Vagina (tissue), 2 donors: ENCODE measurements at regions not wholly inside any gene's neighbourhood (a gene's known extent, or its start where the extent isn't known, plus 50 kb on each side); places are given as distances from the start of the nearest gene placed in this dataset.

Experiments
- DNase-seq, 2 donors: peaks; one replicate each; pipeline ENCODE4 v3.0.0-alpha.2; 2017; ENCODE audit errors: extremely low spot score in 2 of 2
- H3K27ac ChIP-seq: fragments of 200-600 bp; sonication (generic); one replicate; pipeline ENCODE4 v1.5.1; 2019
- H3K27me3 ChIP-seq: fragments of 200-600 bp; sonication (generic); one replicate; pipeline ENCODE4 v1.5.1; 2019
- H3K36me3 ChIP-seq, 2 donors: fragments of 200-600 bp; sonication (generic); one replicate each; pipeline ENCODE4 v1.5.1; 2017 to 2019
- H3K4me1 ChIP-seq: fragments of 200-600 bp; sonication (generic); one replicate; pipeline ENCODE4 v1.5.1; 2019
- H3K4me3 ChIP-seq, 2 donors: fragments of 200-600 bp; sonication (generic); 1 replicate in 1 of 2; 2 replicates in 1 of 2; pipeline ENCODE4 v1.5.1; 2016 to 2019
- H3K9me3 ChIP-seq: fragments of 200-600 bp; sonication (generic); one replicate; pipeline ENCODE4 v1.5.1; 2019
- POLR2A ChIP-seq, 2 donors: fragments of 450-650 bp; IDR thresholded peaks; one replicate each; pipeline ENCODE4 v1.6.1; 2017; ENCODE audit warnings: antibody characterized with exemption in 2 of 2, mild to moderate bottlenecking in 2 of 2, moderate library complexity in 2 of 2
- POLR2AphosphoS5 ChIP-seq, 2 donors: sonication (generic); formaldehyde crosslinking; IDR thresholded peaks; one replicate each; pipeline ENCODE4 v1.9.0; 2017; ENCODE audit warnings: antibody characterized with exemption in 2 of 2, mild to moderate bottlenecking in 2 of 2, low read depth in 1 of 2; ENCODE audit not compliant: insufficient read depth in 1 of 2
- intact Hi-C: fragments of 100-400 bp; cut with DNase I; formaldehyde crosslinking; loops from one replicate; pipeline ENCODE4 v1.15.1; 2023
- TF ChIP-seq, protein P1 (sequence below), 3 experiments: fragments of 450-650 bp in 2 of 3; fragments of 200-600 bp in 1 of 3; sonication (generic) in 1 of 3; IDR thresholded peaks; one replicate each; pipeline ENCODE4 v1.5.1; 2017 to 2019; ENCODE audit warnings: antibody characterized with exemption in 3 of 3, mild to moderate bottlenecking in 2 of 3, moderate library complexity in 2 of 3

DNA sequence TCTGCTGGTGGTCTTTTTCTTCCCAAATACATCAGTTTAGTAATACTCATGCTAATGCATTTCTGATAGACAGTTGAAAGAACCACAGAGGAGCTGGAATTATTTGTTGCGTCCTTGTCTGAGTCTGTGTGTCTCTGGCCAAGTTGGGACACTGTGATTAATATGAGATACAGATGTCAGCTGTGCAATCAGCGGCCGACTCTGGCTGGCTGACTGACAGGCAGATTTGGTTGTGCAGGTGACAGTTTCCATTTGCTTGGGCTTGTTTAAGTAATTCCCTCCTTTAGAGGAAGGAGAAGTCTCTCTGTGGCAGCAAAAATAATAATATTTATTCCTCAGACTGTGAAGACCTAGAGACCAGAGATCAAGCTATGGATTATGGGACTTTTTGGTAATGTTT, 176.2 kb upstream of the CHRM2 start:
- DNase-seq = no peak
- no peaks in the 10 kb centered on the region for H3K36me3 ChIP-seq
- H3K4me3 ChIP-seq = no peak overlapping the region
- no peaks in the 10 kb centered on the region for H3K4me1 ChIP-seq
- H3K9me3 ChIP-seq = no peaks in the 10 kb centered on the region
- TF ChIP-seq, protein P1, sequence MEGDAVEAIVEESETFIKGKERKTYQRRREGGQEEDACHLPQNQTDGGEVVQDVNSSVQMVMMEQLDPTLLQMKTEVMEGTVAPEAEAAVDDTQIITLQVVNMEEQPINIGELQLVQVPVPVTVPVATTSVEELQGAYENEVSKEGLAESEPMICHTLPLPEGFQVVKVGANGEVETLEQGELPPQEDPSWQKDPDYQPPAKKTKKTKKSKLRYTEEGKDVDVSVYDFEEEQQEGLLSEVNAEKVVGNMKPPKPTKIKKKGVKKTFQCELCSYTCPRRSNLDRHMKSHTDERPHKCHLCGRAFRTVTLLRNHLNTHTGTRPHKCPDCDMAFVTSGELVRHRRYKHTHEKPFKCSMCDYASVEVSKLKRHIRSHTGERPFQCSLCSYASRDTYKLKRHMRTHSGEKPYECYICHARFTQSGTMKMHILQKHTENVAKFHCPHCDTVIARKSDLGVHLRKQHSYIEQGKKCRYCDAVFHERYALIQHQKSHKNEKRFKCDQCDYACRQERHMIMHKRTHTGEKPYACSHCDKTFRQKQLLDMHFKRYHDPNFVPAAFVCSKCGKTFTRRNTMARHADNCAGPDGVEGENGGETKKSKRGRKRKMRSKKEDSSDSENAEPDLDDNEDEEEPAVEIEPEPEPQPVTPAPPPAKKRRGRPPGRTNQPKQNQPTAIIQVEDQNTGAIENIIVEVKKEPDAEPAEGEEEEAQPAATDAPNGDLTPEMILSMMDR (IDR thresholded peaks at IDR 0.05) = no peak
- TF ChIP-seq POLR2A (IDR thresholded peaks at IDR 0.05) (no peak), POLR2AphosphoS5 (IDR thresholded peaks at IDR 0.05; ENCODE audit: insufficient read depth in 1 of 2, low read depth in 1 of 2) (no peak)
- intact Hi-C loops = no loop called here
- no peak overlapping the region for H3K27ac ChIP-seq
- H3K27me3 ChIP-seq = no peaks in the 10 kb centered on the region

DNA sequence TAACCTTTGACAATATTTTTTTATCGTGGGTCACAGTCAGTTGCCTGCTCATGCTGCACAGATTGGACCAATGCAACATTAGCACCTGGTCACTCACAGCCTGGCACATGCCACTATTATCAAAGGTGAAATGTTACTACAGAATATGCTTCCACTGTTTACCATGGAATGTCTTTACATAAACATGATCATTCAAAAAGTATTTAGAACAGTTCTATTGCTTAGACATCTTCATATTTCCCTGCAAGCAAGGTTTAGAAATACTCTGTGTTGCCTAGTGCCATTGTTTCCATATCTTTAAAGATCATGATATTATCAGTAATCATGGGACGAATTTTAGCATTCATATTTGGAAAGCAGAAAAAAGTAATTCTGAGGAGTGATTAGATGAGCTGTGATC, 179.9 kb upstream of the CHRM2 start:
- intact Hi-C loops = no loop called here
- H3K27ac ChIP-seq = no peak overlapping the region
- DNase-seq = no peak
- H3K4me3 ChIP-seq = no peak overlapping the region
- no peaks in the 10 kb centered on the region for H3K36me3 ChIP-seq
- H3K27me3 ChIP-seq = no peaks in the 10 kb centered on the region
- no peaks in the 10 kb centered on the region for H3K9me3 ChIP-seq
- no peaks in the 10 kb centered on the region for H3K4me1 ChIP-seq
- TF ChIP-seq POLR2A (IDR thresholded peaks at IDR 0.05) (no peak), POLR2AphosphoS5 (IDR thresholded peaks at IDR 0.05; ENCODE audit: insufficient read depth in 1 of 2, low read depth in 1 of 2) (no peak)
- TF ChIP-seq, protein P1 (IDR thresholded peaks at IDR 0.05) = no peak

DNA sequence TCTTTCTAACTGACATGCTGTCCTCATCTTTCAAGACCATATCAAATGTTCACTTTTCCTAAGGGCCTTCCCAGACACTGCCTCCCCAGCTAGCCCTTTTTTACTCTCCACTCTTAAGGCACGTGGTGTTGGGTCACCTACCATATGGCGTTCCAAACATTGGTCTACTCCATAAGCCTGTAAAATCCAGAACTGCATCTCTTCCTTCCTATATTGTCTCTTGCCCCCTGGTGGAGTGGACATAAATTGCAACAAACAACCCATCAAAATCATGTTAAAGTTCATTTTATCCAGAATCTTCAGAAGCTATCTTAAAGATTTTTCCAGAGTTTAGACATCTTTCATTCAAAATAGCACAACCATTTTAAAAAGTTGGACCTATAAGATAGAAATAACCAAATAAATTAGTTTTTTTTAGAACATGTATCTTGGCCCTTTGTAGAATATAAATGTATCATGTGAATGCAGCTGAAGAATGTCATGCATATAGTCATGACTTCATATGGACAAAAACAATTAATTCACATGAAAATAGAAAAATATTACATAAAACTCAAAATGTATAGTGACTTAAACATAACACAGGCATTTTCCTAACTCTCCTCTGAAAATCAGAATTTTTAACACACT, 180.6 kb upstream of the CHRM2 start:
- no peak for DNase-seq
- Histone ChIP-seq H3K4me1 (no peaks in the 10 kb centered on the region), H3K36me3 (no peaks in the 10 kb centered on the region), H3K9me3 (no peaks in the 10 kb centered on the region), H3K27me3 (no peaks in the 10 kb centered on the region), H3K27ac (no peak overlapping the region), H3K4me3 (no peak overlapping the region)
- intact Hi-C loops = no loop called here
- TF ChIP-seq POLR2A (IDR thresholded peaks at IDR 0.05) (no peak), POLR2AphosphoS5 (IDR thresholded peaks at IDR 0.05; ENCODE audit: insufficient read depth in 1 of 2, low read depth in 1 of 2) (no peak)
- TF ChIP-seq, protein P1 (IDR thresholded peaks at IDR 0.05) = no peak

DNA sequence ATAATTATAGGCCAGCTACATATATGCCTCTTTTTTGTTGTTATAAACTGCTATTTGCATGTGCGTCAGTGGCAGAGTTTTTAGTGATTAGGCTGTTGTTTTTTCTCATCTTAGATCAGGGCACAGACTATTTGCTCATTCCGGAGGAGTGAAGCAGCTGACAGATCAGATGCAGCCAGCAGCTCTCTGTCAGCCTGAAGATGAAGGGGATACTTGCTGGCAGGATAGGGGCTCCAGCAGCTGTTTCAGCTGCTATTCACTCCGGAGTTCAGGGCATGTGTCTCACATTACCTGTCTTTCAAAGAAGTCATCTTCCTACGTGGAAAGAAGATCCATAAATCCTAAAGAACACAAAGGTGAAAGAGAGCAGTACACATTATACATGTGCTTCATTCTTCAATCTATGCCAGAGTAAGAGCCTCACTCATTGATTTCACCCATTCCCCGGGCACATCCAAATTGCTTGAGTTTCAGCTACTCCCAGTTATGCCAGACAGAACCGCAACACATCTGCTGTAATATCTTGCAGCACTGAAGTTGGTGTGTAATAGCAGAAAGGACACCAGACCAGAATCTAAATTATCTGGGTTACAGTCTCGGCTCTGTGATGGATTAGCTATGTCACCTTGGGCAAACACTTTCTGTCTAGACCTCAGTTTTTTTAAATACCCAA, 182.8 kb upstream of the CHRM2 start:
- Histone ChIP-seq H3K27ac (no peak overlapping the region), H3K9me3 (no peaks in the 10 kb centered on the region), H3K4me1 (no peaks in the 10 kb centered on the region), H3K4me3 (no peak overlapping the region), H3K36me3 (no peaks in the 10 kb centered on the region), H3K27me3 (no peaks in the 10 kb centered on the region)
- intact Hi-C loops = no loop called here
- TF ChIP-seq, protein P1 (IDR thresholded peaks at IDR 0.05) = no peak
- no peak for TF ChIP-seq POLR2AphosphoS5 (IDR thresholded peaks at IDR 0.05; ENCODE audit: insufficient read depth in 1 of 2, low read depth in 1 of 2)
- TF ChIP-seq POLR2A (IDR thresholded peaks at IDR 0.05) = no peak
- DNase-seq = no peak
